GM23338 (cell line): ENCODE measurements at regions not wholly inside any gene's neighbourhood (a gene's known extent, or its start where the extent isn't known, plus 50 kb on each side); places are given as distances from the start of the nearest gene placed in this dataset.

ENCODE experiments used
- ATAC-seq: fragments of 200-7000 bp; cut with Tn5 transposase; 3 replicates; pipeline ENCODE4 v1.9.1; 2020
- DNase-seq: peaks from one replicate; pipeline ENCODE4 v3.0.0-alpha.2; 2015; ENCODE audit warnings: low spot score
- H2AFZ ChIP-seq: fragments of 200-600 bp; sonication (generic); 2 replicates; pipeline ENCODE4 v1.8.0; 2016; ENCODE audit warnings: antibody characterized with exemption, mild to moderate bottlenecking, moderate library complexity
- H3F3A ChIP-seq: fragments of 200-600 bp; sonication (generic); replicated peaks from 2 replicates; pipeline ENCODE4 v1.8.0; 2017; ENCODE audit warnings: antibody characterized with exemption, mixed run types, low read depth
- H3K27ac ChIP-seq: fragments of 200-600 bp; sonication (generic); 2 replicates; pipeline ENCODE4 v1.6.1; 2016; ENCODE audit warnings: low read depth
- H3K27me3 ChIP-seq: fragments of 200-600 bp; sonication (generic); 2 replicates; pipeline ENCODE4 v1.8.0; 2016; ENCODE audit warnings: mild to moderate bottlenecking, mixed run types, moderate library complexity; ENCODE audit not compliant: insufficient read depth
- H3K36me3 ChIP-seq: fragments of 200-600 bp; sonication (generic); 2 replicates; pipeline ENCODE4 v1.8.0; 2016; ENCODE audit warnings: mild to moderate bottlenecking; ENCODE audit not compliant: insufficient read depth
- H3K4me1 ChIP-seq: fragments of 200-600 bp; sonication (generic); 2 replicates; pipeline ENCODE4 v1.8.0; 2016; ENCODE audit warnings: mild to moderate bottlenecking, moderate library complexity; ENCODE audit not compliant: insufficient read depth
- H3K4me2 ChIP-seq: fragments of 200-600 bp; sonication (generic); 2 replicates; pipeline ENCODE4 v1.7.1; 2017; ENCODE audit warnings: mixed run types
- H3K4me3 ChIP-seq: fragments of 200-600 bp; sonication (generic); 2 replicates; pipeline ENCODE4 v1.6.1; 2016; ENCODE audit warnings: mixed run types
- H3K79me2 ChIP-seq: fragments of 200-600 bp; sonication (generic); replicated peaks from 2 replicates; pipeline ENCODE4 v1.8.0; 2017; ENCODE audit warnings: mild to moderate bottlenecking; ENCODE audit not compliant: insufficient read depth
- H3K9me2 ChIP-seq: fragments of 200-600 bp; sonication (generic); 2 replicates; pipeline ENCODE4 v1.8.0; 2017; ENCODE audit not compliant: insufficient read depth
- H4K20me1 ChIP-seq: fragments of 200-600 bp; sonication (generic); replicated peaks from 2 replicates; pipeline ENCODE4 v1.8.0; 2017; ENCODE audit warnings: mild to moderate bottlenecking; ENCODE audit not compliant: insufficient read depth
- H3K27ac Mint-ChIP-seq: 2 replicates; pipeline ENCODE4 v1.8.0; 2020; ENCODE audit warnings: inconsistent platforms, mild to moderate bottlenecking, moderate library complexity, mixed read lengths
- H3K27me3 Mint-ChIP-seq: 3 replicates; pipeline ENCODE4 v1.8.0; 2022; ENCODE audit warnings: low read depth, mild to moderate bottlenecking, moderate library complexity, mixed read lengths, inconsistent platforms; ENCODE audit not compliant: insufficient read depth, poor library complexity
- H3K36me3 Mint-ChIP-seq: 3 replicates; pipeline ENCODE4 v1.8.0; 2021; ENCODE audit warnings: low read depth, mild to moderate bottlenecking, inconsistent platforms, moderate library complexity, mixed read lengths
- H3K4me1 Mint-ChIP-seq: 3 replicates; pipeline ENCODE4 v1.8.0; 2020; ENCODE audit warnings: mild to moderate bottlenecking, inconsistent platforms, mixed read lengths
- H3K4me3 Mint-ChIP-seq: 3 replicates; pipeline ENCODE4 v1.8.0; 2021; ENCODE audit warnings: moderate library complexity, mild to moderate bottlenecking, inconsistent platforms, mixed read lengths
- H3K9me3 Mint-ChIP-seq: 3 replicates; pipeline ENCODE4 v1.8.0; 2020; ENCODE audit warnings: moderate library complexity, mild to moderate bottlenecking, inconsistent platforms, mixed read lengths
- CREB1 ChIP-seq: fragments of 250-450 bp; sonication (Bioruptor Pico); IDR thresholded peaks from 2 replicates; pipeline ENCODE4 v1.5.0; 2020; ENCODE audit warnings: low read depth, mild to moderate bottlenecking, moderate library complexity
- ETS1 ChIP-seq: IDR thresholded peaks from 2 replicates; pipeline ENCODE4 v1.6.1; 2016; ENCODE audit warnings: antibody characterized with exemption
- EZH2 ChIP-seq: fragments of 200-600 bp; sonication (generic); IDR thresholded peaks from one replicate; pipeline ENCODE4 v1.8.0; 2017; ENCODE audit warnings: antibody characterized with exemption, mild to moderate bottlenecking, low read depth; ENCODE audit not compliant: unreplicated experiment
- EZH2phosphoT487 ChIP-seq: fragments of 200-600 bp; sonication (generic); IDR thresholded peaks from one replicate; pipeline ENCODE4 v1.8.1; 2018; ENCODE audit warnings: antibody characterized with exemption; ENCODE audit not compliant: unreplicated experiment
- NANOG ChIP-seq: IDR thresholded peaks from 2 replicates; pipeline ENCODE4 v1.6.1; 2016; ENCODE audit warnings: antibody characterized with exemption, borderline replicate concordance
- POLR2AphosphoS5 ChIP-seq: IDR thresholded peaks from 2 replicates; pipeline ENCODE4 v1.6.1; 2016; ENCODE audit warnings: antibody characterized with exemption, low read depth
- REST ChIP-seq: IDR thresholded peaks from one replicate; pipeline ENCODE4 v1.6.1; 2018; ENCODE audit warnings: antibody characterized with exemption; ENCODE audit not compliant: unreplicated experiment
- STAT1 ChIP-seq: IDR thresholded peaks from one replicate; pipeline ENCODE4 v1.6.1; 2016; ENCODE audit warnings: antibody characterized with exemption; ENCODE audit not compliant: unreplicated experiment
- ZNF114 ChIP-seq: fragments of 250-450 bp; sonication (Bioruptor Pico); IDR thresholded peaks from 2 replicates; pipeline ENCODE4 v1.5.0; 2020; ENCODE audit warnings: mild to moderate bottlenecking, moderate library complexity
- ZNF331 ChIP-seq: fragments of 250-450 bp; sonication (Bioruptor Pico); IDR thresholded peaks from 2 replicates; pipeline ENCODE4 v1.5.0; 2020; ENCODE audit warnings: low read depth, mild to moderate bottlenecking, moderate library complexity
- ZNF462 ChIP-seq: fragments of 250-450 bp; sonication (Bioruptor Pico); IDR thresholded peaks from 2 replicates; pipeline ENCODE4 v1.5.0; 2020; ENCODE audit warnings: mild to moderate bottlenecking, moderate library complexity

GRCh38 chr18:27411013-27411412, 225.9 kb upstream of the CHST9 start (continued):
- TF ChIP-seq ETS1, result no peak
- TF ChIP-seq REST, result no peak
- TF ChIP-seq POLR2AphosphoS5, result no peak
- TF ChIP-seq EZH2, result no peak
- TF ChIP-seq ZNF114 (CRISPR knock-in tag), result no peak
- no peak for TF ChIP-seq NANOG

GRCh38 chr18:27404855-27405254, 219.7 kb upstream of the CHST9 start:
- H3K4me2 ChIP-seq, result no peak overlapping the region
- H3K9me2 ChIP-seq, result no peaks in the 10 kb centered on the region
- H3K27ac Mint-ChIP-seq, result no peak overlapping the region
- TF ChIP-seq STAT1, result no peak
- TF ChIP-seq ZNF462 (CRISPR knock-in tag), result no peak
- no peak for TF ChIP-seq ZNF331 (CRISPR knock-in tag)
- no peak for TF ChIP-seq EZH2phosphoT487
- no peak for TF ChIP-seq CREB1 (CRISPR knock-in tag)
- TF ChIP-seq EZH2, result no peak
- no peak; the same call in 2 of the 3 replicates for ATAC-seq
- H3K4me3 ChIP-seq, result no peak overlapping the region
- no peaks in the 10 kb centered on the region for H4K20me1 ChIP-seq
- peaks cover 14% of the 10 kb centered on the region; the same call in 1 of the 2 replicates for H3K4me1 ChIP-seq
- no peaks in the 10 kb centered on the region for H3F3A ChIP-seq
- H3K9me3 Mint-ChIP-seq, result no peaks in the 10 kb centered on the region
- H3K36me3 Mint-ChIP-seq, result no peaks in the 10 kb centered on the region
- no peaks in the 10 kb centered on the region for H3K27me3 Mint-ChIP-seq
- peak; percentile 11 for DNase-seq
- no peaks in the 10 kb centered on the region for H3K27me3 ChIP-seq
- no peaks in the 10 kb centered on the region for H3K79me2 ChIP-seq
- no peak overlapping the region for H3K27ac ChIP-seq
- H3K36me3 ChIP-seq, result no peaks in the 10 kb centered on the region
- H3K4me3 Mint-ChIP-seq, result no peak overlapping the region
- H3K4me1 Mint-ChIP-seq, result peaks cover 26% of the 10 kb centered on the region
- 0 out of 2 replicates have a peak overlapping the region, but pooled peaks have one; percentile 4 for H2AFZ ChIP-seq
